Psoas muscle (tissue), 7 donors: ENCODE measurements at regions not wholly inside any gene's neighbourhood (a gene's known extent, or its start where the extent isn't known, plus 50 kb on each side); places are given as distances from the start of the nearest gene placed in this dataset.

Experiments
- ATAC-seq, 4 donors: fragments of 200-7000 bp; cut with Tn5 transposase; one replicate each; pipeline ENCODE4 v1.9.1; 2020; ENCODE audit warnings: moderate library complexity in 3 of 4, mild to moderate bottlenecking in 2 of 4
- DNase-seq, 2 donors: peaks; one replicate each; pipeline ENCODE4 v3.0.0-alpha.2; 2020
- H3K27ac ChIP-seq: fragments of 200-600 bp; one replicate; pipeline ENCODE4 v1.8.0; 2022
- H3K27me3 ChIP-seq, 3 donors: fragments of 200-600 bp in 1 of 3; one replicate each; pipeline versions ENCODE4 v1.6.1 to v1.8.0; 2013 to 2022; ENCODE audit warnings: low read length in 2 of 3, mild to moderate bottlenecking in 2 of 3, moderate library complexity in 1 of 3; ENCODE audit not compliant: insufficient read depth in 3 of 3
- H3K36me3 ChIP-seq, 2 donors: fragments of 200-600 bp in 1 of 2; one replicate each; pipeline versions ENCODE4 v1.6.1 to v1.8.0; 2013 to 2022; ENCODE audit warnings: low read depth in 1 of 2, mild to moderate bottlenecking in 1 of 2, moderate library complexity in 1 of 2; ENCODE audit not compliant: insufficient read depth in 1 of 2
- H3K4me1 ChIP-seq: fragments of 200-600 bp; one replicate; pipeline ENCODE4 v1.8.0; 2022
- H3K4me3 ChIP-seq: fragments of 200-600 bp; one replicate; pipeline ENCODE4 v1.8.0; 2022; ENCODE audit warnings: mild to moderate bottlenecking
- H3K9me3 ChIP-seq: fragments of 200-600 bp; one replicate; pipeline ENCODE4 v1.8.0; 2022
- WGBS, 3 donors: extraction: QIAGEN DNeasy Blood & Tissue Kit; methylation state at CpG; one replicate each; pipeline versions ENCODE4 v1.1.6 to v1.1.7; 2013; 5-methylcytosine and 5-hydroxymethylcytosine counted together
- intact Hi-C, 2 donors: fragments of 100-400 bp; cut with DNase I; formaldehyde crosslinking; loops; one replicate each; pipeline versions ENCODE4 v1.11.0 to v1.14.2; 2022
- TF ChIP-seq, protein P1 (sequence below): fragments of 200-600 bp; IDR thresholded peaks from one replicate; pipeline ENCODE4 v1.8.0; 2022; ENCODE audit warnings: antibody characterized with exemption
- donor health status: healthy with polysubstance abuse.
- donor health status: DM: no; HTN: no; CAD: no; lungs with moderate emphysema.
- donor health status: Bipolar disorder and iron deficiency.
- donor health status: healthy.
- donor health status: DM: yes; HTN: yes; CAD: no.
- donor health status: DM: no; HTN: no; CAD: no.
- donor health status: DM: yes; HTN: yes; CAD: no.

DNA sequence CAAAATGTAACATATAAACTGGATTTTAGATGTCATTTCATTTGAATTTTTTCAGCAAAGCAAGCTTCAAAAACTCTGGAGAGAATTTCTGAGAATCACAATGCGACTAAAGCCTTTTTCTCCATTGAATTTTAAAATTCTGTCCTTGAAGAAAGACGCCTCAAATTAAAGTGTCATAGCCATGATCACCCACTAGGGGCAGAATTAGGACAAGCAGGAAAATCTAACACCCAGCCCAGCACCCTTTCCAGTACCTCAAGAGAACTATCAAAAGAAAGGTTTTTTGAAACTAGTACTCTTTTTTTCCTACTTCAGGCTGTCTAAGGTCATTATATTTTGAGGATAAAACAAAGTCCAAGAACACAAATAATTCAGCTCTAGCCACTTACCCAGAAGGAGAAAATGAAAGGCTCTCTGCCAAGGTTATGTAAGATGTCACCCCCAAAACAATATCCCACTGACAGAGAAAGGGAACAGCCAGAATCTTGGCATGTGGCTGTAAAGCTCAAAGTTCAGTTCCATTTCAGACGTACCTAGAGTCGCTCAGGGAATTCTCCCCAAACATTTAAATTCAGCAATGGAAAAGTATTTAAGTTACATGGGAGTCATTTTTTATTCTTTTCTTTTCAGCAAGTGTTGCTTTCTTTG lies 299.4 kb downstream of the SNX13 start:
- H3K27me3 ChIP-seq = no peaks in the 10 kb centered on the region
- TF ChIP-seq, protein P1, sequence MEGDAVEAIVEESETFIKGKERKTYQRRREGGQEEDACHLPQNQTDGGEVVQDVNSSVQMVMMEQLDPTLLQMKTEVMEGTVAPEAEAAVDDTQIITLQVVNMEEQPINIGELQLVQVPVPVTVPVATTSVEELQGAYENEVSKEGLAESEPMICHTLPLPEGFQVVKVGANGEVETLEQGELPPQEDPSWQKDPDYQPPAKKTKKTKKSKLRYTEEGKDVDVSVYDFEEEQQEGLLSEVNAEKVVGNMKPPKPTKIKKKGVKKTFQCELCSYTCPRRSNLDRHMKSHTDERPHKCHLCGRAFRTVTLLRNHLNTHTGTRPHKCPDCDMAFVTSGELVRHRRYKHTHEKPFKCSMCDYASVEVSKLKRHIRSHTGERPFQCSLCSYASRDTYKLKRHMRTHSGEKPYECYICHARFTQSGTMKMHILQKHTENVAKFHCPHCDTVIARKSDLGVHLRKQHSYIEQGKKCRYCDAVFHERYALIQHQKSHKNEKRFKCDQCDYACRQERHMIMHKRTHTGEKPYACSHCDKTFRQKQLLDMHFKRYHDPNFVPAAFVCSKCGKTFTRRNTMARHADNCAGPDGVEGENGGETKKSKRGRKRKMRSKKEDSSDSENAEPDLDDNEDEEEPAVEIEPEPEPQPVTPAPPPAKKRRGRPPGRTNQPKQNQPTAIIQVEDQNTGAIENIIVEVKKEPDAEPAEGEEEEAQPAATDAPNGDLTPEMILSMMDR = peak; percentile 43
- H3K9me3 ChIP-seq = no peaks in the 10 kb centered on the region
- H3K27ac ChIP-seq = no peak overlapping the region
- H3K4me3 ChIP-seq = no peak overlapping the region
- H3K4me1 ChIP-seq = no peaks in the 10 kb centered on the region
- no peak for ATAC-seq
- no peak for DNase-seq
- H3K36me3 ChIP-seq = no peaks in the 10 kb centered on the region
- intact Hi-C loops = no loop called here
- WGBS, 3 donors = 53 to 63% (median 57%) methylated on average over 4 of the region's 4 CpGs

DNA sequence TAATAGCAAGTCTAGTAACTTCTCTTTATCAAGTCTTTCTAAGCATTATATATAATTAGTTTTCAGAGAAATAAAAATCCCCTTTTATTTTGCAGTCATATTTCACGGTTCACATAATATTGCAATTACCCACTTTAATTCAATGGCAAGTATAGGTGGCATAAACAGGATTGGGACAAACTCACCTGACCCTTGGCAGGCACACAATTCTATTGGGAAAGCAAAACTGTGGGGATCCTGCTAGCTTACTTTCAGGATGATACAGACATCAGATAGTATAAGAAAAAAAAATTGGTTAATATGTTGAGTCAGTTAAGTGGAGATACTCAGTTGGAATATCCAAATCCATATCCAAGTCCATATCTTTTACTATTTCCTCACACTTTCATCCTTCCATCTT lies 294.8 kb downstream of the SNX13 start:
- ATAC-seq = no peak
- H3K27ac ChIP-seq = no peak overlapping the region
- WGBS, 3 donors = 66 to 84% (median 76%) methylated on average over 1 of the region's 1 CpG

DNA sequence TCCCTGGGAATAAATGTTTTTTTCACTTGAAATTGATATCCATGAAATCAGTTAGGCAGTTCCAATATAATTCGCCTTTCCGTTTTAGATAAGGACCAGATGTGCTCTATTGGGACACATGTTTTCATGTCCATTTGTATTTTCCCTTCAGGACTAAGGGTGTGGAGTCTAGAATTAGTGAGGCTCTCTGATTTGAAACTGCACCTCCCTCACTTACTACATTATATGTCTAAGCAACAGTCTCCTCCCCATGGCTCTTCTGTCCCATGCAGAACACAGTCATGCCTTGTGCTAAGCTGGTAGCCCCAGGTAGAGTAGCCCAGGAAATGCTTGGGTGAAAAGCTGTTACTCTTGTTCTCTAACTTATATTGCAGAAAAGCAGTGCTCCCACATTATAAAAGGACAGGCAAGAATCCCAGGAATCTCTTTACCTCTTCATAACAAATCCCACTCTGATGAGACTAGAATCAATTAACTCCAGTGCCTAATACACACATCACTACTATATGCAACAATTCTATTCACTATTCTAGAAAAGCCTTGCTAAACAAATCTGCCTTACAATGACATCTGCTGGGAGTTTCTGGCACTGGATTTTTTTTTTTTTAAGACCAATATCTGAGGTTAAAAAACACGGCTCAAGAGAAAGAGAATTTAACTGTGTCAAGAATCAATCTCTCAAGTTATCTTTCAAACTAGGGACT lies 293.9 kb downstream of the SNX13 start:
- peaks cover 0 to 3% (median 0%) of the 10 kb centered on the region in 3 donors for H3K27me3 ChIP-seq
- no peak overlapping the region for H3K4me3 ChIP-seq
- H3K9me3 ChIP-seq = no peaks in the 10 kb centered on the region
- ATAC-seq (no peak), DNase-seq (no peak)
- intact Hi-C loops = no loop called here
- WGBS, 3 donors = 20 to 35% (median 30%) methylated on average over 3 of the region's 3 CpGs
- no peaks in the 10 kb centered on the region for H3K36me3 ChIP-seq
- TF ChIP-seq, protein P1 = no peak
- H3K27ac ChIP-seq = no peak overlapping the region
- H3K4me1 ChIP-seq = no peaks in the 10 kb centered on the region

More for the DNA sequence above, 294.8 kb downstream of the SNX13 start:
- TF ChIP-seq, protein P1 = no peak
- peaks cover 0 to 3% (median 0%) of the 10 kb centered on the region in 3 donors for H3K27me3 ChIP-seq
- H3K36me3 ChIP-seq = no peaks in the 10 kb centered on the region
- no peak overlapping the region for H3K4me3 ChIP-seq
- DNase-seq = no peak
- no peaks in the 10 kb centered on the region for H3K9me3 ChIP-seq
- no peaks in the 10 kb centered on the region for H3K4me1 ChIP-seq
- intact Hi-C loops = no loop called here

DNA sequence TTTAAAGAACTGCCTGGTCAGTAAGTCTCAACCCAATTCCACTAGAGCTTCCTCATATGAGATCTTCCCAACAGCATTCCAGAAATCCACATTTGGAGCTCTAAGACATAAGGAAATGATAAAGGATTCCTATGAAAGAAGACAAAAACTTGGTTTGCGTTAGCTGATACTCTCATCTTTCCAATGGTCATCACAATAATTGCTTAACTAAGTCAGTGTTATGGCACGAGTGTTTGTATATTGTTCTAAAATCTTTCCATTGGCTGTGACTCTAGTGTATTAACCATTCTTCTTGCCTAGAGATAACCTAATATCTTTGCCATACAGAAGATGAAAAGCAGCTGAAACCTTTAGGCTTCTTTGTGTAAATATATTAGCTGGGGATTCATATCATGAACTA lies 289.0 kb downstream of the SNX13 start:
- Histone ChIP-seq H3K4me1 (no peaks in the 10 kb centered on the region), H3K27ac (no peak overlapping the region), H3K36me3 (no peaks in the 10 kb centered on the region), H3K4me3 (no peak overlapping the region), H3K9me3 (no peaks in the 10 kb centered on the region), H3K27me3 (peaks cover 0 to 3% (median 0%) of the 10 kb centered on the region in 3 donors)
- intact Hi-C loops = no loop called here
- 65 to 71% (median 68%) methylated on average over 2 of the region's 2 CpGs for WGBS, 3 donors
- TF ChIP-seq, protein P1 = no peak
- DNase-seq (no peak), ATAC-seq (no peak)
